H1 (cell line): ENCODE measurements at regions not wholly inside any gene's neighbourhood (a gene's known extent, or its start where the extent isn't known, plus 50 kb on each side); places are given as distances from the start of the nearest gene placed in this dataset.

Source experiments
- CTCF ChIA-PET: fragments of 300-600 bp; sonication (Branson Sonifier 250); formaldehyde crosslinking; loops from one replicate; lab custom pipeline; 2021; ENCODE audit not compliant: partially characterized antibody; lab: Charles Lee
- POLR2A ChIA-PET: fragments of 300-600 bp; sonication (Branson Sonifier 250); formaldehyde crosslinking; loops from one replicate; lab custom pipeline; 2021; ENCODE audit warnings: inconsistent platforms; ENCODE audit not compliant: partially characterized antibody; lab: Charles Lee
- DNase-seq, 2 experiments: peaks; one replicate each; pipeline versions ENCODE4 v3.0.0 to v3.0.0-alpha.2; 2010 to 2022; ENCODE audit warnings: low spot score in 2 of 2, low read depth in 1 of 2, mixed read lengths in 1 of 2
- FAIRE-seq: peaks from 2 replicates; lab custom pipeline; 2011; peaks lifted over from hg19 to GRCh38; lab: Jason Lieb, UNC
- H2AFZ ChIP-seq: 2 replicates; pipeline ENCODE4 v1.8.1; 2012; ENCODE audit warnings: low read length, inconsistent platforms
- H2AK5ac ChIP-seq: 2 replicates; pipeline ENCODE4 v1.6.1; 2013; ENCODE audit warnings: low read depth, low read length
- H2BK120ac ChIP-seq: replicated peaks from 2 replicates; pipeline ENCODE3; 2013; ENCODE audit warnings: low read depth, low read length, inconsistent platforms
- H2BK12ac ChIP-seq: 2 replicates; pipeline ENCODE4 v1.6.1; 2013; ENCODE audit warnings: low read depth, low read length
- H2BK15ac ChIP-seq: 2 replicates; pipeline ENCODE4 v1.6.1; 2013; ENCODE audit warnings: low read length
- H2BK20ac ChIP-seq: 2 replicates; pipeline ENCODE4 v1.6.1; 2013; ENCODE audit warnings: low read length
- H2BK5ac ChIP-seq: 2 replicates; pipeline ENCODE4 v1.6.1; 2013; ENCODE audit warnings: low read depth, low read length
- H3K14ac ChIP-seq: 2 replicates; pipeline ENCODE4 v1.6.1; 2013; ENCODE audit warnings: inconsistent platforms; ENCODE audit not compliant: insufficient read length
- H3K18ac ChIP-seq: 2 replicates; pipeline ENCODE4 v1.6.1; 2013; ENCODE audit warnings: low read length; ENCODE audit errors: extremely low read depth
- H3K23ac ChIP-seq: 2 replicates; pipeline ENCODE4 v1.6.1; 2013; ENCODE audit warnings: inconsistent platforms; ENCODE audit not compliant: insufficient read length
- H3K23me2 ChIP-seq: 2 replicates; pipeline ENCODE4 v1.6.1; 2013; ENCODE audit warnings: low read depth, low read length
- H3K27ac ChIP-seq: 2 replicates; pipeline ENCODE4 v1.6.1; 2011; ENCODE audit warnings: low read depth, low read length, inconsistent platforms
- H3K27me3 ChIP-seq, 4 experiments: replicated peaks in 1 of 4; 1 replicate in 1 of 4; 2 replicates in 3 of 4; pipeline versions ENCODE4 v1.6.1 to v1.8.1; 2011 to 2013; ENCODE audit warnings: low read length in 3 of 4, mild to moderate bottlenecking in 3 of 4, inconsistent platforms in 2 of 4, mixed read lengths in 2 of 4, moderate library complexity in 1 of 4; ENCODE audit not compliant: control insufficient read depth in 3 of 4, insufficient read depth in 3 of 4; ENCODE audit errors: extremely low read depth in 1 of 4
- H3K36me3 ChIP-seq, 4 experiments: 2 replicates each; pipeline versions ENCODE4 v1.6.1 to v1.8.1; 2011 to 2013; ENCODE audit warnings: mild to moderate bottlenecking in 4 of 4, low read length in 3 of 4, moderate library complexity in 2 of 4, control low read depth in 1 of 4, inconsistent platforms in 1 of 4; ENCODE audit not compliant: insufficient read depth in 4 of 4, control insufficient read depth in 2 of 4
- H3K4ac ChIP-seq: replicated peaks from 2 replicates; pipeline ENCODE3; 2013; ENCODE audit warnings: low read length, low read depth, mixed read lengths, inconsistent platforms; ENCODE audit not compliant: insufficient read length
- H3K4me1 ChIP-seq, 4 experiments: replicated peaks in 1 of 4; 1 replicate in 1 of 4; 2 replicates in 3 of 4; pipeline versions ENCODE4 v1.6.1 to v1.8.1; 2011 to 2013; ENCODE audit warnings: low read length in 3 of 4, inconsistent platforms in 2 of 4, mixed read lengths in 1 of 4; ENCODE audit not compliant: insufficient read depth in 4 of 4, control insufficient read depth in 3 of 4
- H3K4me2 ChIP-seq, 2 experiments: 2 replicates each; pipeline versions ENCODE4 v1.6.1 to v1.8.1; 2011 to 2013; ENCODE audit warnings: low read depth in 2 of 2, low read length in 2 of 2, control low read depth in 1 of 2, inconsistent platforms in 1 of 2, mild to moderate bottlenecking in 1 of 2; ENCODE audit not compliant: insufficient read depth in 1 of 2
- H3K4me3 ChIP-seq, 4 experiments: fragments of 200-600, 300-600 bp in 1 of 4; sonication (generic), shearing (Covaris generic), sonication (Bioruptor Twin) in 1 of 4; 2 replicates each; pipeline versions ENCODE4 v1.5.1 to v1.8.1; 2011 to 2016; ENCODE audit warnings: low read length in 4 of 4, low read depth in 3 of 4, control low read depth in 2 of 4, inconsistent platforms in 2 of 4, mild to moderate bottlenecking in 2 of 4, mixed read lengths in 1 of 4, moderate library complexity in 1 of 4; ENCODE audit not compliant: insufficient read depth in 2 of 4; ENCODE audit errors: extremely low read depth in 1 of 4
- H3K56ac ChIP-seq: replicated peaks from 2 replicates; pipeline ENCODE3; 2013; ENCODE audit warnings: low read depth, mild to moderate bottlenecking, mixed read lengths, low read length, inconsistent platforms; ENCODE audit not compliant: insufficient read length
- H3K79me1 ChIP-seq: 2 replicates; pipeline ENCODE4 v1.6.1; 2013; ENCODE audit warnings: low read depth, low read length, control low read depth
- H3K79me2 ChIP-seq, 2 experiments: 2 replicates each; pipeline versions ENCODE4 v1.6.1 to v1.8.1; 2012 to 2013; ENCODE audit warnings: low read length in 2 of 2, mild to moderate bottlenecking in 2 of 2, inconsistent platforms in 1 of 2; ENCODE audit not compliant: insufficient read depth in 2 of 2, control insufficient read depth in 1 of 2
- H3K9ac ChIP-seq, 4 experiments: replicated peaks in 1 of 4; 1 replicate in 1 of 4; 2 replicates in 3 of 4; pipeline versions ENCODE4 v1.6.1 to v1.8.1; 2011 to 2013; ENCODE audit warnings: low read depth in 3 of 4, low read length in 3 of 4, control low read depth in 2 of 4, mild to moderate bottlenecking in 2 of 4, moderate library complexity in 2 of 4, inconsistent platforms in 1 of 4; ENCODE audit errors: extremely low read depth in 1 of 4
- H3K9me3 ChIP-seq, 2 experiments: 2 replicates each; pipeline versions ENCODE4 v1.6.1 to v1.8.1; 2012 to 2013; ENCODE audit warnings: mild to moderate bottlenecking in 2 of 2, moderate library complexity in 2 of 2, control low read depth in 1 of 2, inconsistent platforms in 1 of 2, low read depth in 1 of 2, low read length in 1 of 2, mixed read lengths in 1 of 2; ENCODE audit not compliant: insufficient read depth in 2 of 2
- H4K20me1 ChIP-seq, 2 experiments: replicated peaks in 1 of 2; 2 replicates each; pipeline versions ENCODE3 to v1.8.1; 2011 to 2013; ENCODE audit warnings: inconsistent platforms in 2 of 2, low read length in 2 of 2, mild to moderate bottlenecking in 1 of 2; ENCODE audit not compliant: insufficient read depth in 2 of 2, control insufficient read depth in 1 of 2
- H4K5ac ChIP-seq: 2 replicates; pipeline ENCODE4 v1.6.1; 2013; ENCODE audit warnings: low read length, low read depth, mixed read lengths, inconsistent platforms; ENCODE audit not compliant: insufficient read length
- H4K8ac ChIP-seq: 2 replicates; pipeline ENCODE4 v1.8.0; 2013; ENCODE audit warnings: mild to moderate bottlenecking, moderate library complexity, low read length, inconsistent platforms; ENCODE audit not compliant: insufficient read depth; ENCODE audit errors: extremely low read depth
- H4K91ac ChIP-seq: replicated peaks from 2 replicates; pipeline ENCODE3; 2013; ENCODE audit warnings: low read length, mixed read lengths, inconsistent platforms; ENCODE audit not compliant: insufficient read length
- MAFK ChIP-seq: IDR thresholded peaks from 2 replicates; pipeline ENCODE4 v1.6.1; 2012; ENCODE audit warnings: low read depth, mild to moderate bottlenecking, improper control_type of control experiment, low read length
- NRF1 ChIP-seq: IDR thresholded peaks from 2 replicates; pipeline ENCODE4 v1.6.1; 2011; ENCODE audit warnings: mild to moderate bottlenecking, low read depth, low read length, improper control_type of control experiment

DNA sequence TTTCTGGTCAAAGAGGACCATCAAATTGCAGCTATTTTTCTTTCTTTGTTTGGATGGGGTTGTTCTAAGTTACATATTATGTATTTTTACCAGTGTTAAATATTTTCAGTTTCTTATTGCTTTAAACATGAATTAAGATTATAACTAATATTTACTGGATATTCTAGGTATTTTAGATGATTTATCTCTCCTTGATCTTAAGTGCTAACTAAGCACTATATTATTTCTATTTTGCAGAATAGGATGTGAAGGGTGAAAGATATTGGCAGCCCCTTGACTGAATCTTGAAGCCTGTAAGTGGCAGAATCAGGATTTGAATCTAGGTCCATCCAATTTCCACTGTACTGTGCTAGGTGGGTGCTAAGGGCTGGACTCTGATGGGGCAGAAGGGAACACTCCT is 307.3 kb upstream of the CCL2 start:
- H3K4me2 ChIP-seq: no peak overlapping the region
- H3K14ac ChIP-seq: no peak overlapping the region
- H3K23me2 ChIP-seq: no peaks in the 10 kb centered on the region
- FAIRE-seq (no peak), DNase-seq (no peak)
- no peak overlapping the region for H3K9ac ChIP-seq
- no peak overlapping the region for H4K5ac ChIP-seq
- no peaks in the 10 kb centered on the region for H3K79me1 ChIP-seq
- no peaks in the 10 kb centered on the region for H3K36me3 ChIP-seq
- CTCF ChIA-PET: interaction anchor here (0.6 to 9.6 kb wide), 18 partner anchors 8 to 757 kb away, joined by 3 to 101 read pairs (median 3); no protein-coding TSS in a partner anchor
- H2BK12ac ChIP-seq: no peak overlapping the region
- no peak overlapping the region for H3K56ac ChIP-seq
- H2BK20ac ChIP-seq: no peak overlapping the region
- H3K9me3 ChIP-seq: no peaks in the 10 kb centered on the region
- H2BK5ac ChIP-seq: no peak overlapping the region
- H2AK5ac ChIP-seq: no peak overlapping the region
- no peaks in the 10 kb centered on the region for H3K79me2 ChIP-seq
- H3K4me1 ChIP-seq: no peaks in the 10 kb centered on the region
- no peak overlapping the region for H3K23ac ChIP-seq
- H3K27ac ChIP-seq: no peak overlapping the region
- no peak overlapping the region for H4K91ac ChIP-seq
- H2BK120ac ChIP-seq: no peak overlapping the region
- H4K20me1 ChIP-seq: peaks cover 0 to 2% of the 10 kb centered on the region in 2 experiments
- H3K4me3 ChIP-seq: no peak overlapping the region
- no peak overlapping the region for H3K4ac ChIP-seq
- H2AFZ ChIP-seq: no peak overlapping the region
- H3K27me3 ChIP-seq: no peaks in the 10 kb centered on the region
- no peak overlapping the region for H2BK15ac ChIP-seq
- H3K18ac ChIP-seq: no peak overlapping the region
- H4K8ac ChIP-seq: no peak overlapping the region
- POLR2A ChIA-PET: no interaction called here
- TF ChIP-seq MAFK (no peak), NRF1 (no peak)
